ENCODE measurements at regions not wholly inside any gene's neighbourhood (a gene's known extent, or its start where the extent isn't known, plus 50 kb on each side); places are given as distances from the start of the nearest gene placed in this dataset.

DNA sequence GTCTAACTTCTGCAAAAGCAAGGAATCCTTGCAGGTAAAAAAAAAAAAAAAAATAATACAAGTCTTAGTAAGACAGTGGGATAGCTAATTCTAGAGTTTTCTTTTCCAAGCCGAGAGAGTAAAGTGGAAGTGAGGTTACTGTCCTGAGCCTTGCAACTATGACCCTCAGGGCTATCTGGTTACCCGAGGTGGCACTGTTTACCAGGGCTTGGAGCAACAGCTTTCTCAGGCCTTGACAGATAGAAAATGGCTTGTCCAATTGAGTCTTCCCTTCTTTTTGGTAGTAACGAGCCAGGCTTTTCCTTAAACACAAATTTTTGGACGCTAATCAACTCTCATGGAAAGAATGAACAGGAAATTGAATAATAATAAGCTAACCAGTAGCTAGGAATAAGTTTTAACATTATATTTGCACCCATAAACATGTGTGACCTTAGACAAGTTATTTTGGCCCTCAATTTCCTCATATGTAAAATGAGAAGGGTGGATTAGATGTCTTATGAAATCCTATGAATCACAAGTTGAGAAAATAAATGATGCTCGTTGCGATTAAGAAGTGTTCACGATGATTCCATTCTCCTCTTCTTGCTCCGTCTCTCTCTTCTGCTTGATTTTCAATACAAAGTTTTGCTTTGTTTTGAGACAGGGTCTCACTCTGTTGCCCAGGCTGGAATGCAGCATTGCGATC lies 236.9 kb upstream of the KBTBD8 start:
- TF ChIP-seq POLR2A (IDR thresholded peaks at IDR 0.05), result no peak
- TF ChIP-seq, protein P1, sequence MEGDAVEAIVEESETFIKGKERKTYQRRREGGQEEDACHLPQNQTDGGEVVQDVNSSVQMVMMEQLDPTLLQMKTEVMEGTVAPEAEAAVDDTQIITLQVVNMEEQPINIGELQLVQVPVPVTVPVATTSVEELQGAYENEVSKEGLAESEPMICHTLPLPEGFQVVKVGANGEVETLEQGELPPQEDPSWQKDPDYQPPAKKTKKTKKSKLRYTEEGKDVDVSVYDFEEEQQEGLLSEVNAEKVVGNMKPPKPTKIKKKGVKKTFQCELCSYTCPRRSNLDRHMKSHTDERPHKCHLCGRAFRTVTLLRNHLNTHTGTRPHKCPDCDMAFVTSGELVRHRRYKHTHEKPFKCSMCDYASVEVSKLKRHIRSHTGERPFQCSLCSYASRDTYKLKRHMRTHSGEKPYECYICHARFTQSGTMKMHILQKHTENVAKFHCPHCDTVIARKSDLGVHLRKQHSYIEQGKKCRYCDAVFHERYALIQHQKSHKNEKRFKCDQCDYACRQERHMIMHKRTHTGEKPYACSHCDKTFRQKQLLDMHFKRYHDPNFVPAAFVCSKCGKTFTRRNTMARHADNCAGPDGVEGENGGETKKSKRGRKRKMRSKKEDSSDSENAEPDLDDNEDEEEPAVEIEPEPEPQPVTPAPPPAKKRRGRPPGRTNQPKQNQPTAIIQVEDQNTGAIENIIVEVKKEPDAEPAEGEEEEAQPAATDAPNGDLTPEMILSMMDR (IDR thresholded peaks at IDR 0.05), result no peak
